ENCODE measurements at regions not wholly inside any gene's neighbourhood (a gene's known extent, or its start where the extent isn't known, plus 50 kb on each side); places are given as distances from the start of the nearest gene placed in this dataset.

- Histone ChIP-seq H3K4me3 (ENCODE audit: low read depth, low read length) (no peak overlapping the region), H3K27me3 (ENCODE audit: control insufficient read depth, insufficient read depth, low read length) (peaks cover 1% of the 10 kb centered on the region), H3K36me3 (ENCODE audit: control insufficient read depth, insufficient read depth, low read length) (no peaks in the 10 kb centered on the region)
- POLR2A ChIA-PET = no interaction called here
- TF ChIP-seq, protein P1, sequence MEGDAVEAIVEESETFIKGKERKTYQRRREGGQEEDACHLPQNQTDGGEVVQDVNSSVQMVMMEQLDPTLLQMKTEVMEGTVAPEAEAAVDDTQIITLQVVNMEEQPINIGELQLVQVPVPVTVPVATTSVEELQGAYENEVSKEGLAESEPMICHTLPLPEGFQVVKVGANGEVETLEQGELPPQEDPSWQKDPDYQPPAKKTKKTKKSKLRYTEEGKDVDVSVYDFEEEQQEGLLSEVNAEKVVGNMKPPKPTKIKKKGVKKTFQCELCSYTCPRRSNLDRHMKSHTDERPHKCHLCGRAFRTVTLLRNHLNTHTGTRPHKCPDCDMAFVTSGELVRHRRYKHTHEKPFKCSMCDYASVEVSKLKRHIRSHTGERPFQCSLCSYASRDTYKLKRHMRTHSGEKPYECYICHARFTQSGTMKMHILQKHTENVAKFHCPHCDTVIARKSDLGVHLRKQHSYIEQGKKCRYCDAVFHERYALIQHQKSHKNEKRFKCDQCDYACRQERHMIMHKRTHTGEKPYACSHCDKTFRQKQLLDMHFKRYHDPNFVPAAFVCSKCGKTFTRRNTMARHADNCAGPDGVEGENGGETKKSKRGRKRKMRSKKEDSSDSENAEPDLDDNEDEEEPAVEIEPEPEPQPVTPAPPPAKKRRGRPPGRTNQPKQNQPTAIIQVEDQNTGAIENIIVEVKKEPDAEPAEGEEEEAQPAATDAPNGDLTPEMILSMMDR (IDR thresholded peaks at IDR 0.05; ENCODE audit: insufficient read depth, low read depth, low read length) = no peak
- DNase-seq (ENCODE audit: low read depth) = no peak
- CTCF ChIA-PET = interaction anchor here (0.6 to 1.9 kb wide), 3 partner anchors 9 to 444 kb away, joined by 3 to 4 read pairs (median 4); no protein-coding TSS in a partner anchor
Measured at GRCh38 chr2:176579608-176580007, 310.4 kb downstream of the MTX2 start.

DNA sequence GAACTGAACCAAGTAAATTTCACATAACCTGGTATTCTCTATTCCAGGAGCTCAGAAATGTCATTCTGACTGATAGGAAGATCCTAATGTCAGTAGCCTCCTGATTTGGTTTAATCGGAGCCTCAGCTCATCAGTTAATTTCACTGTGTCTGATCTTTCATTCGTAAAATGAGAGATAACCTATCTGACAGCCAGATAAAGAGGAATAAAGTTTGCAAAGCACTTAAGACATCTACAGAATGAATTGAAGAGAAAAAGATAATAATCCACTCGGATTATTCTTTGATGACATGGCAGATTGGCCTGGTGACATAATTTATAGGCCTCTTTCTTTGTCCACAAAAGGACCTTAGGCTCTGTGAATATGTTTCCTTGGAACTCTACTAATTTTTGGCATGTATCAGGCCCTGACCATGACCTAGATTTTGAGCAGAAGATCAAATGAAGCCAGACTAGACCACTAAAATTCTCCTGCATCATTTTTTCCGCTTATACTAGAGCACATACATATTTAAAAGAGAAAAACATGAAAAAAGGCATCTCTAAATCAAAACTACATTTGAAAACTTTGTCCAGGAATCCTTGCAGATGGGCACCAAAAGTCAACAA, 312.4 kb downstream of the MTX2 start:
- H3K27me3 ChIP-seq (ENCODE audit: control insufficient read depth, insufficient read depth, low read length) = no peaks in the 10 kb centered on the region; the same call in 1 of the 2 replicates
- TF ChIP-seq, protein P1 (IDR thresholded peaks at IDR 0.05; ENCODE audit: insufficient read depth, low read depth, low read length) = no peak
- DNase-seq (ENCODE audit: low read depth) = no peak
- ChIA-PET CTCF (interaction anchor here (1.1 to 2.8 kb wide), 4 partner anchors 14 to 56 kb away, joined by 3 to 10 read pairs (median 4); no protein-coding TSS in a partner anchor), POLR2A (no interaction called here)
- no peaks in the 10 kb centered on the region for H3K36me3 ChIP-seq (ENCODE audit: control insufficient read depth, insufficient read depth, low read length)
- H3K4me3 ChIP-seq (ENCODE audit: low read depth, low read length) = no peak overlapping the region

- ChIA-PET CTCF (interaction anchor here (1.1 to 2.8 kb wide), 3 partner anchors 15 to 55 kb away, joined by 3 to 10 read pairs (median 5); no protein-coding TSS in a partner anchor), POLR2A (no interaction called here)
- Histone ChIP-seq H3K36me3 (ENCODE audit: control insufficient read depth, insufficient read depth, low read length) (no peaks in the 10 kb centered on the region), H3K27me3 (ENCODE audit: control insufficient read depth, insufficient read depth, low read length) (no peaks in the 10 kb centered on the region; the same call in 1 of the 2 replicates), H3K4me3 (ENCODE audit: low read depth, low read length) (no peak overlapping the region)
- TF ChIP-seq, protein P1 (IDR thresholded peaks at IDR 0.05; ENCODE audit: insufficient read depth, low read depth, low read length) = no peak
- no peak for DNase-seq (ENCODE audit: low read depth)
Measured at GRCh38 chr2:176582176-176582575, 312.9 kb downstream of the MTX2 start.

GRCh38 chr2:176582990-176583481, 313.8 kb downstream of the MTX2 start:
- CTCF ChIA-PET = interaction anchor here (0.6 to 2.8 kb wide), 4 partner anchors 29 to 128 kb away, joined by 3 to 10 read pairs (median 3); no protein-coding TSS in a partner anchor
- H3K36me3 ChIP-seq (ENCODE audit: control insufficient read depth, insufficient read depth, low read length) = no peaks in the 10 kb centered on the region
- H3K4me3 ChIP-seq (ENCODE audit: low read depth, low read length) = no peak overlapping the region
- TF ChIP-seq, protein P1 (IDR thresholded peaks at IDR 0.05; ENCODE audit: insufficient read depth, low read depth, low read length) = no peak
- POLR2A ChIA-PET = no interaction called here
- peak; percentile 73 for DNase-seq (ENCODE audit: low read depth)
- no peaks in the 10 kb centered on the region; the same call in 1 of the 2 replicates for H3K27me3 ChIP-seq (ENCODE audit: control insufficient read depth, insufficient read depth, low read length)

GRCh38 chr2:176583607-176584006, 314.4 kb downstream of the MTX2 start:
- POLR2A ChIA-PET = no interaction called here
- CTCF ChIA-PET = interaction anchor here (0.6 to 2.8 kb wide), 4 partner anchors 30 to 129 kb away, joined by 3 to 10 read pairs (median 3); no protein-coding TSS in a partner anchor
- TF ChIP-seq, protein P1 (IDR thresholded peaks at IDR 0.05; ENCODE audit: insufficient read depth, low read depth, low read length) = no peak
- Histone ChIP-seq H3K27me3 (ENCODE audit: control insufficient read depth, insufficient read depth, low read length) (no peaks in the 10 kb centered on the region; the same call in 1 of the 2 replicates), H3K36me3 (ENCODE audit: control insufficient read depth, insufficient read depth, low read length) (no peaks in the 10 kb centered on the region), H3K4me3 (ENCODE audit: low read depth, low read length) (no peak overlapping the region)
- DNase-seq (ENCODE audit: low read depth) = peak; percentile 12
